SK-N-MC (cell line): ENCODE measurements at regions not wholly inside any gene's neighbourhood (a gene's known extent, or its start where the extent isn't known, plus 50 kb on each side); places are given as distances from the start of the nearest gene placed in this dataset.

Experiments
- EZH2 ChIP-seq: fragments of 200-600 bp; sonication (generic); IDR thresholded peaks from one replicate; pipeline ENCODE4 v1.6.1; 2017; ENCODE audit warnings: antibody characterized with exemption
- FOXP2 ChIP-seq: optimal IDR thresholded peaks from 2 replicates; pipeline ENCODE3; 2011; ENCODE audit warnings: mild to moderate bottlenecking, moderate library complexity; ENCODE audit not compliant: insufficient read depth; ENCODE audit errors: extremely low read length, control extremely low read depth
- POLR2AphosphoS5 ChIP-seq: IDR thresholded peaks from 2 replicates; pipeline ENCODE4 v1.6.1; 2012; ENCODE audit warnings: mild to moderate bottlenecking, low read depth, low read length, borderline replicate concordance

DNA sequence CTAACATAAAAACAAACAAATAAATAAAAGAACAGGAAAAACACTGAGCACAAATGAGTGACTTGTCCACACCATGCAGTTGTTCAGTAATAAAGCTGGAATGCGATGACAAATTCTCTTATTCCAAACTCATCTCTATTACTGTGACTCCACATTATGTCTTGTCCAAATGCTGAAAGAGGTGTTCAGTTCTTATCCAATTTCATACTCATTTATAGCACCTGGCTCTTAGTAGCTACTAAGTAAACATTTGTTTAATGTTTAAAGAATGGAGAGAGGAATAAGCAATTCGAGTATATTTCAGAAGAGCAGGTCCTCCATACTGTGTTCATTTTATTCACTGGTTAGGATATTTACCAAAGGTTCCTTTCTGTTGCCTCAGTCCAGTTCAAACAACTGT, 439.0 kb upstream of the JAG1 start:
- TF ChIP-seq EZH2 (no peak), POLR2AphosphoS5 (no peak), FOXP2 (no peak)
